RKO (cell line): ENCODE measurements at regions not wholly inside any gene's neighbourhood (a gene's known extent, or its start where the extent isn't known, plus 50 kb on each side); places are given as distances from the start of the nearest gene placed in this dataset.

Experiments used
- DNase-seq: peaks from one replicate; pipeline ENCODE4 v3.0.0-alpha.2; 2016; ENCODE audit warnings: low spot score

DNA sequence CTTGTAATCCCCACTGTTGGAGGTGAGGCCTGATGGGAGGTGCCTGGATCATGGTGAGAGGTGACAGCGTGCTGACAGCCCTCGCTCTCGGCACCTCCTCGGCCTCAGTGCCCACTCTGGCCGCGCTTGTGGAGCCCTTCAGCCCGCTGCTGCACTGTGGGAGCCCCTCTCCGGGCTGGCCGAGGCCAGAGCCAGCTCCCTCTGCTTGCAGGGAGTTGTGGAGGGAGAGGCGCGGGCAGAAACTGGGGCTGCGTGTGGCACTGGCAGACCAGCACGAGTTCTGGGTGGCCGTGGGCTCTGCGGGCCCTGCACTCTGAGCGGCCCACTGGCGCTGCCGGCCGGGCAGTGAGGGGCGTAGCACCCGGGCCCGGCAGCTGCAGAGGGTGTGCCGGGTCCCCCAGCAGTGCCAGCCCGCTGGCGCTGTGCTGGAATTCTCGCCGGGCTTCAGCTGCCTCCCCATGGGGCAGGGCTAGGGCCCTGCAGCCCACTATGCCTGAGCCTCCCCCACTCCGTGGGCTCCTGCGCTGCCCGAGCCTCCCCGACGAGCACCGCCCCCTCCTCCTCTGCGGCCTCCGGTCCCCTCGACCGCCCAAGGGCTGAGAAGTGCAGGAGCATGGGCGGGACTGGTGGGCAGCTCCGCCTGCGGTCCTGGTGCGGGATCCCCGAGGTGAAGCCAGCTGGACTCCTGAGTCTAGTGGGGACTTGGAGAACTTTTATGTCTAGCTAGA is 197.1 kb downstream of the SPP2 start:
- DNase-seq, result no peak

DNA sequence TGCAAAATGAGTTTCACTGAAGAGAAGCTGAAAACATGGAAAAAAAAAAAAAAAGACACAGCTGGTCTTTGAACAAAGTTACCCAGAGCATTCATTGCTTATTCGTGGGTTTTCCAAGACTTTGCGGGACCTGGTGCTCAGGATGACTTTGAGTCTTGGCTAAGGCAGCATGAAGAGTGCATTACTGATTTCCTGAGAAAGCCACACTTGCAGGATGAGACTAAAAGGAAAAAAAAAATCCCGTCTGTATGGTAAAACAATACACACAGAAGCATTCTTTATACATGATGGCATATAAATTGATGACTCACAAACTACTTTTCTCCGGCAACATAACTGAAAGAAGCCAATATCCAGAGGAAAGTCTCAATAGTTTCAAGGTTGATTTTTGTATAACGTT is 195.4 kb downstream of the SPP2 start:
- DNase-seq, result peak; percentile 57

DNA sequence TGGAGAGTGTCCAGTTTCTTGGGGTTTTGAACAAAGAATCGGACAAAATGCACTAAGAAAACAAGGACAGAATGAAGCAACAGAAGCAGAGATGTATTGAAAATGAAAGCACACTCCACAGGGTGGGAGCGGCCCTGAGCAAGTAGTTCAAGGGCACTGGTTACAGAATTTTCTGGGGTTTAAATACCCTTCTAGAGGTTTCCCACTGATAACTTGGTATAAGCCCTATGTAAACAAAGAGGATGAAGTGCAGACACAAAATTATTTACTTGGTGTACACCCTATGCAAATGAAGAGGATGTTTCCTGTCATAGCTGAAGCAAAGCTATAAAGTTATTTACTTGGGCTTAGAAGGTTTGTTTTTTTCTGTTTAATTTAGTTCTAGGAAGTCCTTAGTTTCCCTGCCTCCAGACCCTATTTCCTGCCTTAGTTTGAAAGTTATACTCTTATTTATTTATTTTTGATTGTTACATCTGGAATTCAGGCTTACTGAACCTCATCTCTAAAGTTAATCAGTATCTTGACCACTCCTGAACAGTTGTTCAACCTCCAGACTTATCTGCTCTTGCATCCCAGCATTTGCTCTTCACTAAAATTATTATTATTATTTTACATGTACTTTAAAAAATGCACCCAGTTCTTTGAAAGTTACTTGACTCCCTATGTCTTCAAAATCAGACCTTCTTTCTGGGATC is 193.5 kb downstream of the SPP2 start:
- no peak for DNase-seq

DNA sequence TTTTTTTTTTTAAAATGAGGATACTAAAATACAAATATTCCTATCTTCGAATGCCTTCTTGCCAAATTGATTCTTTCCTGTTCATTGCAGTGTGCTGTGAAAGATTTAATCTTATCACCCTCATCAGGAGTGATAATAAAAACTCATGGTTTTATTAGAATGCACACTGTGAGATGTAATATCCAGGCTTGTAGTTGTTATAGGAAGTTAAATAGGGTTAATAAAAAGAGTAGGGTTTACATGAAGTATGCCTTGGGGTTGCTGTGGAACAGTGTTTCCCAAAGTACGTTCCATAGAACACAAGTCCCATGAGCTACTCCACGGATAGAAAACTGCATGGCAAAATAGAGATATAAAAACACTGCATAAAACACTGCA is 191.9 kb downstream of the SPP2 start:
- DNase-seq, result no peak

DNA sequence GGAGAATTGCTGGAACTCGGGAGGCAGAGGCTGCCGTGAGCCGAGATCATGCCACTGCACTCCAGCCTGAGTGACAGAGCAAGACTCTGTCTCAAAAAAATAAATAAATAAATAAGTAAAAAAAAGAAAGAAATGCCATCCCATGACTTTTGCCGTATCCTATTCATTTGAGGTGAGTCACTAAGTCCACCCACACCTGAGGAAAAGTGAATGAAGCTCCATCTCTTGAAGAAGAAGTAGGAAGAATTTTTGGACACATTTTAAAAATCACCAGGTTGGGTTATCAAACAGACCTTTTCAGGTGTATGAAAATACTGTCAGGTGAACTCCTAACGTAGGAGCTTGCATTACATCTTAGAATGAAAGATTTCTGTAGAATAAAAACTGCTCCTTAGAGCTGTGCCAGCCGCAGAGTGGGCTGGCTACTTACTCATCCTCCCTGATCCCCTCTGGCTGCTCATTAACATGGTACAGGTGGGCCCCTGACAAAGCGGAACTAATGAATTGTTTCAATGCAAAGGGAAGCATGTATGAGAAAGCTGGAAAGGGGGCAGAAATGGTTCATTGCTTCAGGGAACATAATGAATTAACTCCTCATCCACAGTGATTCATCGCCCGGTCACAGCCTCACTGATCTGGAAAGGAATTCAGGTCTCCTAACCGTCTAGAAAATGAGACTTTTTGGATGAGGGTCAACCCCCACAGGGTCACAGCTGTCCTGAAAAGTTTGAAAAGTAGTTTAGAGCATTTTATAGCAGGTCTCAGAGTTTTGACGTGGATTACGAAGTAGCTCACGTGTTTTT is 191.4 kb downstream of the SPP2 start:
- DNase-seq, result peak; percentile 49

DNA sequence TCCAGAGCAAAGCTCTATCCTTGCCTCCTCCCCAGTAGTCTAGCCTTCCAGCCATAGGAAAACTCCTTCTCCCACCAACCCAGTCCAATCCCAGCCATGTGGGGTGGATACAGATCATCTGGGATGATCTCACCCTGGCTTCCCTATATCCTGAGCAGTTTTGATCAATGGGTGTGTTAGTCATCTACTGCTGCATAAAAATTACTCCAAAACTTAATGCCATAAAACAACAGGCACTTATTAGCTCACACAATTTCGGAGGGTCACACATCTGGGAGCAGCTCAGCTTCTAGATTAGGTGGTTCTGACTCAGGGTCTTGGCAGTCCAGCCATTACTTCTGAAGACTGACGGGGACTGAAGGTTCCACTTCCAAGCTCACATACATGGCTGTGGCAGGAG is 190.4 kb downstream of the SPP2 start:
- DNase-seq, result peak; percentile 9

DNA sequence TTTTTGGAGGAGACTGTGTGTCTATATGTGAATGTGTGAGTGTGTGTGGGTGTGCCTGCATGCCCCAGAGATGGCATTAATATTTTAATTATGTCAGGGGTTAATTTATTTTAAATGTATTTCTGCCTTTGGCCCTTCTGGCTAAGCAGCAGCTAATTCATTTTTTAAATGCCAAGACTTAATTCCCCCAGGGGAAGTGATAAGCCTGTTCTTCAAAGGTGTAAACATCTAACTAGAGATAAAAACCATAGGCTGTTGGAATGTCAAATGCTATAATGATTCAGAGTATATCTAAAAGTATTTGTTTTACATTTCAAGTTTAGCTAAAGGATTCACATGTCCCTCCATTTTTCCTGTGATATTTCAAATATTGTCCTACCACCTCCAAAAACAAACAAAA is 184.7 kb downstream of the SPP2 start:
- DNase-seq, result no peak

DNA sequence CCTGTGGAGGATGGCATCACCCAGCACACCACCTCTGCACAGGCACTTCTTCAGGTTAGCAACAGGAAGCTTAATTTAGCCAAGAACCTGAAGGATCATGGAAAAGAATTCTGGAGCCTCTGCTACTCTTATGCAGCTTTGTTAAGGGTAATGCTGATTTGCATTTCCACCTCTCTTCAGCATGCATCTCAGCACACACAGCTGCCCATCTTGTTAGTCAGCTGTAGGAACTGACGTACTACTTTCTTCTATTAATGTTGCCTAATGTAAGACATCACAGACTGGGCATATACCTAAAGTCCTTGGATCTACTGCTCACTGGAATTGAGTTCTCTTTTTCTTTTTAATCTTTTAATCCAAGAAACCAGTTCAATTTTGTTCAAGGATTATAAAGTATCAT is 181.0 kb downstream of the SPP2 start:
- no peak for DNase-seq

DNA sequence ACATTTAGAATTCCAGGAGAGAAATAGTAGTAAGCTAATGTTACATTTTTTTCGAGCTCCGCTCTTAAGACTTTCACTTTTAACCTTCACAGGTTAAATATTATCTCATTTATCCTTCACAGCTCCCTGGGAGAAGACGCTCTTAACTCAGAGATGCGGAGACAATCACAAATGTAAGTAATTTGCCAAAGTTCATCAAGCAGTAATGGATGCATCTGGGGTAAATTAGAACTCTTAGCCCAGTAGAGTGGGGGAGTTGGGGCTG is 168.5 kb downstream of the SPP2 start:
- DNase-seq, result no peak

DNA sequence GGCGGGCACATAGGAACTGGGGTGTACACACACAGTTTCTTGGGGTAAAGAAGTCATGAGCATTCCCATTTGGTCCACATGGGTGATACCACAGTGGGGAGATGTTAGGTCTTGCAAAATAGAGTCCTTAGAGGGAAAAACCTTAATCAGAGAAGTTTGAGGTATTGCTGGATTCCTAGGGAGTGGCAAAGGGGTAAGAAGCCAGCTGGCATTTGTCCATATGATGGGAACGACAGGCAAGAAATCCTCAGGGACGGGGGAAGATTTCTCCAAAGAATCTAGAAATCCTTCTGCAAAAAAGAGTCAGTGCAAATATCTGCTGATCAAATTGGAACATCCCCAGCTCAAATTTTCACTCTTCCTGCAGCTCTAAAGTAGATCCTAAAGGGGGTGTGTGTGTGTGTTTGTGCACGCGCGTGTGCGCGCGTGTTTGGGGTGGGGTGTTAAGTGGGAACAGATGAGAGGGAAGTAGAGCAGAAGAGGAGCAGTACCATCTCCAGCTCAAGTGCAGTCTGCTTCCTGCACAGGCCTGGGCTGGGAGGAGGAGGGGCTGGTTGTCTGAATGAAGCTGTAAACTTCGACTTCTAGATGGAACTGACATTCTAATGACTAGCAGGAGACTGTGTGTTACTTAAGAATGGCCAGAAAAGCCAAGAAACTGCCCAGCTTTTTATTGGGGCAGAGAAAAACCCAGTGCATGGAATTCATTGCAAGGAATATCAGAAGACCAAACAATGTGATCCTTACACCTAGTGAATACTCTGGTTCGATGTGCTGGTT is 168.0 kb downstream of the SPP2 start:
- DNase-seq, result no peak

DNA sequence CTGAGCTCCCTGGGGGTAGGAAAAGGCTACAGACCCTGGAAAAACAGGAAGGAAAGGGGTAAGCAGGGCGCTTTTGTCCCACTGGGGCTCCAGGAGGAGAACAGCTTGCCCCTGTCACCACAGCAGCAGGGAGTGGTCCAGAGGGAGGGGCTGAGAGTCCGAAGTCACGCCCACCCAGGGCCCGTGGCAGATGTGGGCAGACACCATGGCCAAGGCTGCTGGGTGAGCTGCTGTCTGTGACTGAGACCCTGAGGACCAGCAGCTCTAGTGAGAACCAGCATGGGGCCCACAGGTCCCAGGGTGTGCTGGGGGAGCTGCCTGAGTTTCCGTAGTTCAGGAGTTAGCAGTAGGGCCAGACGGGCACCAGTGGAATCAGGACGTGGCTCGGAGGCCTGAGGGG is 162.0 kb downstream of the SPP2 start:
- DNase-seq, result no peak

DNA sequence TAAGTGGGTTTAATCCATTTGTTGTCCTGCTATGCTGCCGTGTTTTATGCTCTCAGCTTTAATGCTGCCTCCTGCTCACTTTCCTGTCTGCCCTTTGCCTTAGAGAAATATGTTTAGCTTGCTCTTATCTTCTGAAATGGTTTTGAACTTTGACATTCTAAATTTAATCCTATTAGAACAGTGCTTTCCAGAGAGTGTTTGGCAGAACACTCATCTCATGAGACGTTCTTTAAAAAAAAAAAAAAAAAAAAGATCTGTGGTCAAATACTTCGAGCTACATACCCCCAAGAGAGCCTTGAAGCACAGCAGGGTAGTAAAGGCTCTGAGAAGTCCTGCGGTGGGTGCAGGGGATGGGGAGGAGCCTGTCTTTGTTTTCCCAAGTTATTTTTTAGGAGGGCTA is 161.3 kb downstream of the SPP2 start:
- DNase-seq, result no peak

DNA sequence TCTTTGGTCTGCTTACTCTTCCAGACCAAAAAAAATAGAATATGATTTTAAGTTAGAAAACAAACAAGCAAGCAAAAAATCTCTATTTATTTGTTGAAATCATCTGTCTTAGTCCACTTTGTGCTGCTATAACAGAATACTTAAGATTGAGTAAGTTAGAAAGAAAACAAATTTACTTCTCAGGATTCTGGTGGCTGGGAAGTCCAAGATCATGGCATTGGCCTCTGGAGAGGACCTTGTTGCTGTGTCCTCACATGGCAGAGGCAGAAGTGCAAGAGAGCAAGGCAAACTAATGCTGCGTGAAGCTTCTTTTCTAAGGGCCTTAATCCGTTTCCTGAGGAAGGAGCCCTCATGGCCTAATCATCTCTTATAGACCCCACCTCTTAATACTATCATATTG is 156.2 kb downstream of the SPP2 start:
- no peak for DNase-seq

DNA sequence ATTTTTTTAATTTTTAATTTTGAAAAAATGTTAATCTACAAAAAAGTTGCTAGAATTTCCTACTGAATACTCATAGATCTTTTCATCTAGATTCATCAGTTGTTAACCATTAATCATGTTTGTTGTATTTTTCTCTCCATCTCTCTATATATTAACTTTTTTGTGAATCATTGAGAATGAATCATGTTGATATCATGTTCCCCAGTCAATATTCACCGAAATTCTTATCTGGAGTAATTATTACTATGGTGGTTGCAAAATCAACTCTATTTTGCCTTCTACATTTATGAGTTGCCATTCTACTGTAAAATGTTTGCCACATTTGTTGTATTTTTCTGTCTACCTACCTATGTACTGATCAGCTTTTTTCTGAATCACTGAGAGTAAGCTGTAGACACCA is 154.0 kb downstream of the SPP2 start:
- DNase-seq, result no peak

DNA sequence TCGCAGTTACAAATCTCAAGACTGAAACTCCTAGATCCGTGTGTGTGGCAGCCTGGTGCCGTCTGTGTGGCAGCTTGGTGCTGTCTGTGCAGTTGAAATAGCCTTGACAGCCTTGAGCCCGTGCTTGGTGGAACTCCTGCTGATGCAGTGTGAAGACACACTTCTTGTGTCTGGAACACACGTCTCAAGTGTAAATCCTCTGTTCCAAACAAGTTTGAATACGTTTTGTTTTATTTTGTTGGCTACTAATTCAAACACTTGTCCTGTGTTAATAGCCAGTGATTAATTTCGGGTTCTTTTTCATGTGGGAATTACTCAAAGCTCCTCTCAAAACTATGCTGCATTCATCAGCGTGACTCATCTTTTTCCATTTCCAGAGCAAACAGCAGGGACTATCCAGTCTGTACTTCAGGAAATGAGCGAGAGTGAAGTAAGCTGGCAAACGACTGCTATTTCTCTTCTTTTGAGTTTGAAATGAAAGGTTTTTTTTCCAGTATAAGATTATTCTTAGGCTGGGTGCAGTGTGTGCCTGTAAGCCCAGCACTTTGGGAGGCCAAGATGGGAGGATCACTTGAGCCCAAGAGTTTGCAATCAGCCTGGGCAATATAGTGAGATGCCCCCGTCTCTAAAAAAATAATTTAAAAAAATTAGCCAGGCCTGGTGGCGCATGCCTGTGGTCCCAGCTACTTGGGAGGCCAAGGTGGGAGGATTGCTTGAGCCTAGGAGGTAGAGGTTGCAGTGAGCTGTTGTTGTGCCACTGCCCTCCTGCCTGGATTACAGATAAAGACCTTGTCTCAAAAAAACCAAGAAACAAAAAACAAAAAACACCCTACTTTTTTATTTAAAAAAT is 152.9 kb downstream of the SPP2 start:
- DNase-seq, result peak; percentile 96

DNA sequence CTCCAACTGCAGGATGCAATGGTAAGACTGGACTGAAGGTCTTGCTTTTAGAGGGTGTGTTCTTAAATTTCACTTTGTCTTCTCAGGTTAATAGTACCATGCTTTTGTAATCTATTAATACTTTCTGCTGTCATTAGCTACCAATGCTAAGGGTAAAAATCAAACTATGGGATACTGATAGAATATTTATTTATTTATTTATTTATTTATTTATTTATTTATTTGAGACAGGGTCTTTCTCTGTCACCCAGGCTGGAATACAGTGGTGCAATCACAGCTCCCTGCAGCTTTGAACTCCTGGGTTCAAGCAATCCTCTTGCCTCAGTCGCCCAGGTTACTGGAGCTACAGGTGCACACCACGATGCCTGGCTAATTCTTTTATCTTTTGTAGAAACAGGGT is 152.1 kb downstream of the SPP2 start:
- no peak for DNase-seq

DNA sequence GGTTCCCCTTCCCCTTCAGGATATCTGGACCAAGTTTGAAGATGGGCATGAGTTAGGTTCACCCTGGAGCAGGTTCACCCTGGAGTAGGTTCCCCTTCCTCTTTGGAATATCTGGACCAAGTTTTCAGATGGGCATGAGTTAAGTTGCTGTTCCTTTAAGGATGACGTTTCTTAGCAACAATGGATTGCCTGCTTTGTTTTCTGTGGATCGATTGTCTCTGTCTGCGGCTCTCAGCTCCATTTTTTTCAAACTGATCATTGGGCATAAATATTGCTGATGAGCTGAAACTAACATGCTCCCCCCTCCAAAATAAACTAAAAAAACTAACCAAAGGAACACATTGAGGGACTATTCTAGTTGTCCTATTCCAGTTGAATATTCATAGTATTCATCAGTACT is 149.5 kb downstream of the SPP2 start:
- DNase-seq, result no peak

DNA sequence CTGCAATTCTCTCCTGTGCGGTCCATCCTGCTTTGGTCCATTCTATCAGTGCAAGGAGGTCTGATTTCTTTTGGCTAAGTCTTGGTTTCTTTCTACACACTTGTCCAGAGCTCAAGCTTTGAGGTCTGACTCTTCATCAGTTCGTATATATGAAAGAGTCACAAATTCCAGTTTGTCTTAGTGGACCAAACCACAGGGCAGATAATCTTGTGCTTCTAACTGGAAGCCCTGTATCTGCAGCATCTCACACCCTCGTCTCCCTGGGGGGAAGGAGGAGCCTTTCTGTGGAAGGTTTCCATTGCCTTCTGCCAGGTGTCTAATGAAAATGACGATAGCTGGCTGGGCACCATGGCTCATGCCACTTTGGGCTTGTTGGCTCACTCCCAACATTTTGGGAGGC is 148.5 kb downstream of the SPP2 start:
- no peak for DNase-seq

DNA sequence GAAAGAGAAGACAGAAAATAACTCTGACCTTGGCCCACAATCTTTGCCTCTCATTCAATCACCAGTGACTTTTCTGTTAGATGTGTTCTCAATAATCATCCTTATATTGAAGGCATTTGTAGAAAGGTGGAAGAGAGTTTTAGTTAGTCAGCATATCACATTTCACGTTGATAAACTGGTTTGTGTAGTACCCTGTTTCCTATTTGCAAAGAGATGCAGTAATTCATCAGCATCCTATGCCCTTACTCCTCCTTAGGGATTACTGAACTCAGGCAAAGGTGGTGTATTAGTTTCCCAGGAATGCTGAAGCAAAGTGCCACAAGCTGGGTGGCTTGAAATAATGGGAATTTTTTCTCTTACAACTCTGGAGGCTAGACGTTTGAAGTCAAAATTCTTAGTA is 145.0 kb downstream of the SPP2 start:
- DNase-seq, result no peak

DNA sequence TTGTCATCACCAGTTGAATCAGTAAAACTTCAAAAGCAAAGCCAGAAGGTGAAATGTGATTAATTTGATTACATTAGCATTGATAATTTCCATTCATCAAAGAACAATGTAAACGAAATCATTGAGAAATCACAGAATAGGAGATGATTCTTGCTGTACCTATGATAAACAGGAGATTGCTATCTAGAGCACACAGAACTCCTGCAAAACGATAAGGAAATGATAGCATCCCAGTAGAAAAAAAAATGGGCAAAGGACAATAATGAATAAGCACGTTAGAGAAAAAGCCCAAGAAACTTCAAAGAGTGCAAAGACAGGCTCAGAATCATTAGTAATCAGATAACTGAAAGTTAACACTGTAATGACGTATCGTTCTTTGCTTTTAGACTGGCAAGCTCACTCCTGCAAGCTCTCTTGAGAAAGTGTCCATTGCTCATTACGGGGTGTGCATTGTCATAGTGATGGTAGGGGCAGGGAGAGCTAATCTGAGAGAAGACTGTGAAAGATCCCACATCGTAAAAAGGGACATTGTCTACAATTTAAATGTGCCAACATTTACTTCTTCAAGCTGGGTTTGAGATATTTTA is 143.6 kb downstream of the SPP2 start:
- DNase-seq, result no peak

DNA sequence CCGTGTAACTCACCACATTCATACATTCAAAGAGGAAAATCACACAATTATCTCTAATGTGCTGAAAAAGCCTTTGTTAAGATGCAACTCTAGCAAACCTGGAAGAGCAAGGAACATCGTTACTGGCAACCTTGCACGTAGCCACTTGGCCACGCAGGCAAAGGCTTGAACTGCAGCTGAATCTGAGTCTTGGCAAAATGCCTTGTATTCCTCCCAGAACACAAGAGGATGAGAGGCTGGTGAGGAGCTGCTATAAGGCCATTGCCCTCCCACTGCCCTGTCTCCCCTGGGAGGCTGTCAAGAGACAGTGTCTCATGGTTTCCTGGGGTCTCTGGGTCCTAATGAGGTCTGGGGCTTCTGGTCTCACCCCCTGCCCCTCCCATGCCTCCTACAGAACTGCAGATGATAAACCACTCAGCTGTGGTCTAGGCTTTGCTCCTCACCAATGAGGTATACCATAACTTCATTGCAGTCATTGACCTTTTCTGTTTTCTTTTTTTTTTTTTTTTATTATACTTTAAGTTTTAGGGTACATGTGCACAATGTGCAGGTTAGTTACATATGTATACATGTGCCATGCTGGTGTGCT is 141.4 kb downstream of the SPP2 start:
- no peak for DNase-seq
